Esophagus squamous epithelium (tissue), 5 donors: ENCODE measurements at regions not wholly inside any gene's neighbourhood (a gene's known extent, or its start where the extent isn't known, plus 50 kb on each side); places are given as distances from the start of the nearest gene placed in this dataset.

Experiments used
- DNase-seq: peaks from one replicate; lab custom pipeline; 2025; lab: John Stamatoyannopoulos, UW
- H3K27ac ChIP-seq, 4 donors: fragments of 200-600 bp; sonication (generic); one replicate each; pipeline ENCODE4 v1.5.1; 2016 to 2019; ENCODE audit warnings: mild to moderate bottlenecking in 1 of 4
- H3K27me3 ChIP-seq, 4 donors: fragments of 200-600 bp; sonication (generic); 1 replicate in 3 of 4; 2 replicates in 1 of 4; pipeline versions ENCODE4 v1.5.1 to v1.6.0; 2017 to 2021; ENCODE audit warnings: antibody characterized with exemption in 1 of 4
- H3K36me3 ChIP-seq, 3 donors: fragments of 200-600 bp; sonication (generic); one replicate each; pipeline ENCODE4 v1.5.1; 2016 to 2019
- H3K4me1 ChIP-seq, 3 donors: fragments of 200-600 bp; sonication (generic); one replicate each; pipeline ENCODE4 v1.5.1; 2017 to 2019
- H3K4me3 ChIP-seq, 4 donors: fragments of 200-600 bp; sonication (generic); 1 replicate in 3 of 4; 2 replicates in 1 of 4; pipeline ENCODE4 v1.5.1; 2016 to 2019; ENCODE audit warnings: mild to moderate bottlenecking in 2 of 4, moderate library complexity in 1 of 4
- H3K9me3 ChIP-seq, 3 donors: fragments of 200-600 bp; sonication (generic); one replicate each; pipeline ENCODE4 v1.5.1; 2016 to 2019
- POLR2A ChIP-seq, 4 donors: fragments of 450-650 bp; IDR thresholded peaks; one replicate each; pipeline ENCODE4 v1.6.1; 2017; ENCODE audit warnings: antibody characterized with exemption in 4 of 4, mild to moderate bottlenecking in 4 of 4, moderate library complexity in 3 of 4
- WGBS, 2 donors: methylation state at CpG; one replicate each; pipeline ENCODE4 v1.1.5; 2018; 5-methylcytosine and 5-hydroxymethylcytosine counted together
- intact Hi-C: fragments of 100-400 bp; cut with DNase I; formaldehyde crosslinking; loops from one replicate; pipeline ENCODE4 v1.15.0; 2022
- TF ChIP-seq, protein P1 (sequence below), 6 experiments: fragments of 450-650 bp in 4 of 6; fragments of 200-600 bp in 2 of 6; sonication (generic) in 2 of 6; IDR thresholded peaks; one replicate each; pipeline ENCODE4 v1.5.1; 2016 to 2019; ENCODE audit warnings: antibody characterized with exemption in 6 of 6, mild to moderate bottlenecking in 4 of 6, moderate library complexity in 4 of 6
- donor health status: DM: yes; HTN: yes; CAD: no.

- no peaks in the 10 kb centered on the region for H3K9me3 ChIP-seq
- no peak overlapping the region for H3K4me3 ChIP-seq
- intact Hi-C loops = no loop called here
- H3K27me3 ChIP-seq = no peaks in the 10 kb centered on the region
- H3K27ac ChIP-seq = no peak overlapping the region
- no peak for TF ChIP-seq POLR2A (IDR thresholded peaks at IDR 0.05)
- TF ChIP-seq, protein P1, sequence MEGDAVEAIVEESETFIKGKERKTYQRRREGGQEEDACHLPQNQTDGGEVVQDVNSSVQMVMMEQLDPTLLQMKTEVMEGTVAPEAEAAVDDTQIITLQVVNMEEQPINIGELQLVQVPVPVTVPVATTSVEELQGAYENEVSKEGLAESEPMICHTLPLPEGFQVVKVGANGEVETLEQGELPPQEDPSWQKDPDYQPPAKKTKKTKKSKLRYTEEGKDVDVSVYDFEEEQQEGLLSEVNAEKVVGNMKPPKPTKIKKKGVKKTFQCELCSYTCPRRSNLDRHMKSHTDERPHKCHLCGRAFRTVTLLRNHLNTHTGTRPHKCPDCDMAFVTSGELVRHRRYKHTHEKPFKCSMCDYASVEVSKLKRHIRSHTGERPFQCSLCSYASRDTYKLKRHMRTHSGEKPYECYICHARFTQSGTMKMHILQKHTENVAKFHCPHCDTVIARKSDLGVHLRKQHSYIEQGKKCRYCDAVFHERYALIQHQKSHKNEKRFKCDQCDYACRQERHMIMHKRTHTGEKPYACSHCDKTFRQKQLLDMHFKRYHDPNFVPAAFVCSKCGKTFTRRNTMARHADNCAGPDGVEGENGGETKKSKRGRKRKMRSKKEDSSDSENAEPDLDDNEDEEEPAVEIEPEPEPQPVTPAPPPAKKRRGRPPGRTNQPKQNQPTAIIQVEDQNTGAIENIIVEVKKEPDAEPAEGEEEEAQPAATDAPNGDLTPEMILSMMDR (IDR thresholded peaks at IDR 0.05) = no peak
- DNase-seq = no peak
- no peaks in the 10 kb centered on the region for H3K4me1 ChIP-seq
- H3K36me3 ChIP-seq = no peaks in the 10 kb centered on the region
Observed at GRCh38 chr5:161183559-161183958, 331.5 kb upstream of the ATP10B start.

DNA sequence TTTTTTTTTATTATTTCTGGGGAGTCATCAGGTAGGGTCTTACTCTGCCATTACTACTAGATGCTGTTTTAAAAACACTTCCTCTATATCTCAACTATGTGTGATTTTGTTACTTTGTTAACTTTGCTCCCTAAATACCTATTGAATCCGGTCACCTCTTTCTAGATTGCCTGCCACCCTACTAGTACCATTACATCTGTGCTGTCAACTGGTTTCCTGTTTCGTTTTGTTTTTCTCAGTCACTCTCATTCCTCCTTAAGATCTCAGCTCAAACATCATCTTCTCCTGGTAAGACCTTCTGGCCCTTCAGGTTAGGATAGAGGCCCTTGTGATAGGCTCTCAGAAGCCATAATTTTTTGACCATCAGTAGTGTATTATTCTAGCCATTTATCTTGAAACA, 324.2 kb upstream of the ATP10B start:
- Histone ChIP-seq H3K27ac (no peak overlapping the region), H3K27me3 (no peaks in the 10 kb centered on the region), H3K4me1 (no peaks in the 10 kb centered on the region), H3K4me3 (no peak overlapping the region), H3K9me3 (no peaks in the 10 kb centered on the region), H3K36me3 (no peaks in the 10 kb centered on the region)
- TF ChIP-seq POLR2A (IDR thresholded peaks at IDR 0.05) = no peak
- TF ChIP-seq, protein P1 (IDR thresholded peaks at IDR 0.05) = no peak
- intact Hi-C loops = no loop called here
- DNase-seq = no peak
- 64 to 77% methylated on average over 2 of the region's 2 CpGs for WGBS, 2 donors

- Histone ChIP-seq H3K36me3 (no peaks in the 10 kb centered on the region), H3K4me1 (no peaks in the 10 kb centered on the region), H3K27ac (no peak overlapping the region), H3K27me3 (no peaks in the 10 kb centered on the region), H3K4me3 (no peak overlapping the region), H3K9me3 (no peaks in the 10 kb centered on the region)
- no peak for DNase-seq
- WGBS, 2 donors = 68 to 78% methylated on average over 2 of the region's 2 CpGs
- intact Hi-C loops = no loop called here
- TF ChIP-seq POLR2A (IDR thresholded peaks at IDR 0.05) = no peak
- TF ChIP-seq, protein P1 (IDR thresholded peaks at IDR 0.05) = no peak
Observed at GRCh38 chr5:161169776-161170175, 317.8 kb upstream of the ATP10B start.

DNA sequence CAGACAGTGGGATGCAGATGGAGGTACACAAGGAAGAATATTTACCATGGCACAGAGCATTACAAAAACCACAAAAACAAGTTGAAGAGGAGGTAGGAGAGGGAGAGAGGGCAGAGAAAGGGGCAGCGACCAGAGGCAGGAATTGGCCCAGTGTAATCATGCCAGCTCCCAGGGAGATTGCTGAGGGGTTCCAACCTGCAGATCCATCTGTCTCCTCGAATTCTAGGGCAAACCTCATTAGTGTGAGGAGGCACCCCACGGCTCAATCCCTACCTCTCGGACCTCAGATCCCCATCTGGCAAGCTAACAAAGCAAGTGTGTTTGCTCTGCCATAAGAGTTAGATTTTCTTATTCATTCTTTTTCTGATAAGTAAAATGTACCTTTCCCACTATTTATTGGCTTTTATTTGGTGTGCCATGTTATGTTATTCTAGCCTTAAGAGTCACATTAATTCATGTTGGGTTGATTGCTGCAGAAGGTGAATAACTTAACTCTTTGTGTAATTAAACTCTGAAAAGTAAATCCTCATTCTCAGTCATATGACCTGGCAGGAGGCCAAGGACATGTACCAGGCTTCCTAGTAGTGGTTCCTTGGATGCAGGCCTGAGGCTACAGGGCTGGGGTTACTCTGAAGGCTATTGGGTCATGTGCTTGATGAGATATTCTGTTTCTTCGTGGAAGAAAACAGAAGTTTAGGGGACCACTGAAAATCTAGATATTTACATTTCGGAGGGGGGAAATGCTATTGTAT, 315.2 kb upstream of the ATP10B start:
- Histone ChIP-seq H3K9me3 (no peaks in the 10 kb centered on the region), H3K27ac (no peak overlapping the region), H3K4me3 (no peak overlapping the region), H3K36me3 (no peaks in the 10 kb centered on the region), H3K4me1 (no peaks in the 10 kb centered on the region), H3K27me3 (no peaks in the 10 kb centered on the region)
- DNase-seq = no peak
- TF ChIP-seq, protein P1 (IDR thresholded peaks at IDR 0.05) = no peak
- no peak for TF ChIP-seq POLR2A (IDR thresholded peaks at IDR 0.05)
- 49 to 60% methylated on average over 6 of the region's 6 CpGs for WGBS, 2 donors
- intact Hi-C loops = no loop called here

- DNase-seq = no peak
- intact Hi-C loops = no loop called here
- no peaks in the 10 kb centered on the region for H3K9me3 ChIP-seq
Observed at GRCh38 chr5:161165998-161166660, 314.1 kb upstream of the ATP10B start.

More at GRCh38 chr5:161165998-161166660, 314.1 kb upstream of the ATP10B start:
- no peaks in the 10 kb centered on the region for H3K36me3 ChIP-seq
- WGBS, 2 donors = 90 to 94% methylated on average over 2 to 12 of the region's 30 CpGs
- TF ChIP-seq, protein P1 (IDR thresholded peaks at IDR 0.05) = no peak
- TF ChIP-seq POLR2A (IDR thresholded peaks at IDR 0.05) = no peak
- no peaks in the 10 kb centered on the region for H3K4me1 ChIP-seq
- no peaks in the 10 kb centered on the region for H3K27me3 ChIP-seq
- no peak overlapping the region for H3K27ac ChIP-seq
- H3K4me3 ChIP-seq = no peak overlapping the region
